DMS153 (cell line): ENCODE measurements at regions not wholly inside any gene's neighbourhood (a gene's known extent, or its start where the extent isn't known, plus 50 kb on each side); places are given as distances from the start of the nearest gene placed in this dataset.
"Not testable (repeated sequence)": the region's sequence is repeated elsewhere in the genome, so short reads cannot be mapped to it uniquely, and the experiment has no call there.

ENCODE experiments used
- DNase-seq: peaks from one replicate; lab custom pipeline; 2025; lab: John Stamatoyannopoulos, UW

DNA sequence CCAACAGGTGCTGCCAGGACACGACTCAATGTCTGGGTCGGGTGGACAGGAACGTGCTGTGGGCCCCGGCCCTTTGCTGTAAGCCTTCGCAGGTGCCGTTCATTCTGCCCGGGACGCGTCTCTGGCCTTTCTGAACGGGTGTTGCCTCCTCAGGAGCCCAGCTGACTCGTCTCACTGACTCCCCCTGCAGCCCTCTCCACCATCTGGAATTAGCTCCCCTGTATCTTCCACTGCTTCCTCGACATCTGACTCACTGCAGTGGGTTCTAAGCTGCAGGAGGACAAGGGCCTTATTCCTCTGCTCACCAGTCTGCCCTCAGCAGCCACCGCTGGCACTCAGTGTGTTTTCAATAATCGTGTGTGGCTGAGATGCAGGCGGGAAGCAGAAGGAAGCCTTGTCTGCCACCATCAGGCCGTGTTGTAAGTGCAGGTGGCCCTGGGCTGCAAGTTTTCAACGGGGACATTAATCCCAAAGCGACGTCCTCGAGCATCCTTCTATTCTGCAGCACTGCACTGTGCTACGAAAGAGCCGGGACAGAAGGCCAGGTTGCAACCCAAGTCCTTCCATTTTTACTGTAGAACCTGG is 256.2 kb downstream of the FOXL1 start:
- DNase-seq, result no peak

DNA sequence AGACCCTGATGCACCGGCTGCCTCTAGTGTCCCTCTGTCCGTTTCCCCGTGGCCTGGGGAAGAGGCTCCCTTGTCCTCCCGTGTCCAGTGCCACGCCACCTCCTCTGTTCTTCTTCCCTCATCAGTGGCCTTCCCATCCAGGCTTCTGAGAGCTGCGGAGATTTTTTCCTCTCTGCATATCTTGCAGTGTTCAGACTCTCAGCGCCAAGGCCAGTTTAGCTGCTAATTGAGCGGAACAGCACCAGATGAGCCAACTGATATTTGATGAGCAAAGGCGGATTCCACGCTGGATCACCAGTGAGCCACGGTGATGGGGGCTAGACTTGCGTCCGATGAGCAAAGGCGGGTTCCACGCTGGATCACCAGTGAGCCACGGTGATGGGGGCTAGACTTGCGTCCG is 257.6 kb downstream of the FOXL1 start:
- no peak for DNase-seq

DNA sequence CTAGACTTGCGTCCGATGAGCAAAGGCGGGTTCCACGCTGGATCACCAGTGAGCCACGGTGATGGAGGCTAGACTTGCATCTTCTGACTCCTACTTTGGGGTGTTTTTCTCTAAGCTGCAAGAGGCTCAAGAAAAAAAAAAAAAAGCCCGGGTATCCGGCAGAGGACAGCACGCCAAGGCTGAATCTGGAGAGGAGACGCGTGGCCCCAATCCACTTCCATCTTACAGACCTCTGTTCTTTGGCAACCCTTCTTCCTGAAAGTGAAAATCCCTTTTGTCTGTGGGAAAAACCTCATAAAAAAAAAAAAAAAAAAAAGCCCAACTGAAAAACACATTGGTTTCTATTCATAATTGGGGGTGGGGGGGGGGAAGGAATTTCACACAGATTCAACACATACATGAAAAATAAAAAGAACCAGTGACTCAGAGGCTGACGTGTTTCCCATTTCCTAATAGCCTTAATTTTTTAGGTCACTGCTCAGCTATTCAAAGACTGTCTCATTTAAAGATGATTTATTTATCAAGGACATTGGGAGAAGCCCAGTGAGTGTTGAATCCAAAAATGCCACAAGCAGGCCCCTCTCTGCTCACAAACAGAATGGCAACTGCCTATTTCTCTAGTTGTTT is 258.3 kb downstream of the FOXL1 start:
- DNase-seq, result no peak

DNA sequence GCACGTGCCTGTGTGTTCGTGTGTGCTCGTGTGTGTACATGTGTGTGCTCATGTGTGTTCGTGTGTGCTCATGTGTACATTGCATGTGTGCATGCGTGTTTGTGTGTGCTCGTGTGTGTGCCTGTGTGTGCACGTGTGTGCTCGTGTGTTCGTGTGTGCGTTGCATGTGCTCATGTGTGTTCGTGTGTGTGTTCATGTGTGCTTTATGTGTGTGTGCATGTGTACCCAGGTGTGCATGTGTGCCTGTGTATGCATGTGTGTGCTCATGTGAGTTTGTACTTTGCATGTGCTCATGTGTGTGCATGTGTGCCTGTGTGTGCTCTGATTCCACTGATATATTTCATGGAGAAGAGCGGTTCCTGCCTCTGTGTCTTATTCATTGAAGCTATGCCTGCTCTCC is 265.5 kb downstream of the FOXL1 start:
- DNase-seq, result no peak

DNA sequence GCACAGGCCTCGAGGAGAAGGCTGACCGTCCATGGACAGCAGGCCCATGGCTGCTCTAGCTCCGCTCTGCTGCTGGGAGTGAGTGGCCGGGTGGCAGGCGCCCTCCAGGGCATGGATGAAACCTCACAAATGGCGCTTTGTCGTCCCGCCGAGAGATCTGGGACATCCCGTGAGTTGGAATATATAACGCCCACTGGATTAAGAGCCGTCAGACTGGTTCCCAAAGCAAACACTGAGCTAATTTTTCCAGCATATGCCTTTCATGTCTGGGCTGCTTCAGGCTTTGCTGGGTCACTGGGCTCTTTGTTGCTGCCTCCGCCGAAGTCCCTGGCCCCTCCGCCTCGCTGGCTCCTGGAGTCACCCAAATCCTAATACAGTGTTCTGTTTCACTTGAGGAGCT is 266.3 kb downstream of the FOXL1 start:
- DNase-seq, result no peak

DNA sequence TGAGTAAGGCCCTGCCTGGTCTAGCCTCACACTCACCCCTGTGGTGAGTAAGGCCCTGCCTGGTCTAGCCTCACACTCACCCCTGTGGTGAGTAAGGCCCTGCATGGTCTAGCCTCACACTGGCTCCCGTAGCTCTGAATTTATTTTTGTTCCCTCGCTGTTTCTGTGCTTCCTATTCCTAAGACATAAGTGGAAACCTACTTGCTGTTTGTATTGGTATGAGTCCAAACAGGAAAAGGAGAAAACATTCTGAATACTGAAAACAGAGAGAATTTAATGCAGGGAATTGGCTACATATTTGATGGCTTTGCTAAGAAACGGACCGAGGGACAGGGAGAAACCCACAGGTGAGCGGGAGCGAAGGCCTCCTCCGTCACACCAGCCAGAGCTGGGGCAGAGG is 267.8 kb downstream of the FOXL1 start:
- DNase-seq, result no peak

DNA sequence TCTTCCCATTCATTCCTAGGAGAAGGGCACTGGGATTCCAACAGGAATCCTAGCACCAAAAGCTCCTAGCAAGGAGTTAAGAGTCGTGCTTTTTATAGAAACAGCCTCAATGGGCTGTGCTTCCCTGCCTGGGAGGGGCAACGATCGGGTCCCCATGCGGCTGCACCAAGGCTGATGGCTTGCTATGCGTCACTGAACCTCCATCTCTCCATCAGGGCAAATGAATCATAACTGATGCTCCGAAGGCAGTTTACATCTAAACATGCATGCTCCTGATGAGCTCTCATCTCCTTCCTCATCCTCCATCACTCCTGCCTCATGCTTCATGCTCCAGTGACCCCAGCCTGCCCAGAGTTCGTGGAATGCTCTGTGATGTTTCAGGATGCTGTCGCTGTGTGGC is 270.5 kb downstream of the FOXL1 start:
- DNase-seq, result no peak

DNA sequence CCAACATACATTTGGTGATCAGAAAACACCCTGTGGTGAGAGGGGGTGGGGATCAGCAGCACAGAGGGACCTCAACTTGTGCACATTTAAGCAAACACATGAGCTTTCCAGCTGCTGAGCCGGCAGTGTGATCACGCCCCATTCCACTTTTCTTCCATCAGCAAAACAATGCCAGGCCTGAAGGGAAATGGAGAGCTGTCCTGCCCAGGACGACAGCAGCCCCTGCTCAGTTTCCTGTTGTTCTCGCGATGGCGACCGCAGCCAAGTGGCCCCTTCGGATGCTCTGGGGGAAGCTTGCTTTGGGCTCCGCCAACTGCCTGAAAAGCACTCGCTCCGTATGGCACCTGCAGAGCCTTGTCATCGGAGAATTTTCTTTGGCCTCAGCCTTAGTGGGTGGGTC is 272.3 kb downstream of the FOXL1 start:
- DNase-seq, result no peak

DNA sequence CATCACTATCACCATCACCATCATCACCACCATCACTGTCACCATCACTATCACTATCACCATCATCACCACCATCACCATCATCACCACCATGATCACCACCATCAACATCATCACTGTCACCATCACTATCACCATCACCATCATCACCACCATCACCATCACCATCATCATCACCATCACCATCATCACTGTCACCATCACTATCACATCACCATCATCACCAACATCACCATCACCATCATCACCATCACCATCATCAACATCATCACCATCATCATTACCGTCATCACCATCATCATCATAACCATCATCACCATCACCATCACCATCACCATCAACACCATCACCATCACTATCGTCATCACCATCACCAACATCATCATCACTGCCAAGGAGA is 273.8 kb downstream of the FOXL1 start:
- no peak for DNase-seq

DNA sequence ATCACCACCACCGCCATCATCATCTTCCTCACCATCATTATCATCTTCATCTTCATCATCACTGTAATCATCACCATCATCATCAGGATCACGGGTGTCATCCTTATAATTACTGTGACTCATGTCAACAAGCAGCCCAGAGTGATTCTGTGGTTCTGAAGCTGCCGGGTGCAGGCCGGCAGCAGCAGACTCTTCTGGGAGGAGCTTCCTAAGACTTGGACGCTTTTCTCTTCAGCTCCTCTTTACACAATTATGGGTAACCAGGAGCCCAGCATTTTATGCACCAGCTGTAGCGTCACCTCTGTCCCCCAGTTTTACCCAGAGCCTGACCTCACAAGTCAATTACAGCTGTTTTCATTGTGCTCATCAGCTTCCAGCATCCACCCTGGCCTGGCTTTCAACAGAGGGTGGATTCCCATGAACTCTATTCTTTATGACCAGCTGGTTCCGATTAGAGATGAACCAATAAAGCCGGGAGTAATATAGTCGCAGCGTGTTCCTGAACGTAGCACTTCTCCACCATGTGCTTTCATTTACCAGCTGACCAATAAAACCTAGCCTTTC is 275.8 kb downstream of the FOXL1 start:
- DNase-seq, result no peak

DNA sequence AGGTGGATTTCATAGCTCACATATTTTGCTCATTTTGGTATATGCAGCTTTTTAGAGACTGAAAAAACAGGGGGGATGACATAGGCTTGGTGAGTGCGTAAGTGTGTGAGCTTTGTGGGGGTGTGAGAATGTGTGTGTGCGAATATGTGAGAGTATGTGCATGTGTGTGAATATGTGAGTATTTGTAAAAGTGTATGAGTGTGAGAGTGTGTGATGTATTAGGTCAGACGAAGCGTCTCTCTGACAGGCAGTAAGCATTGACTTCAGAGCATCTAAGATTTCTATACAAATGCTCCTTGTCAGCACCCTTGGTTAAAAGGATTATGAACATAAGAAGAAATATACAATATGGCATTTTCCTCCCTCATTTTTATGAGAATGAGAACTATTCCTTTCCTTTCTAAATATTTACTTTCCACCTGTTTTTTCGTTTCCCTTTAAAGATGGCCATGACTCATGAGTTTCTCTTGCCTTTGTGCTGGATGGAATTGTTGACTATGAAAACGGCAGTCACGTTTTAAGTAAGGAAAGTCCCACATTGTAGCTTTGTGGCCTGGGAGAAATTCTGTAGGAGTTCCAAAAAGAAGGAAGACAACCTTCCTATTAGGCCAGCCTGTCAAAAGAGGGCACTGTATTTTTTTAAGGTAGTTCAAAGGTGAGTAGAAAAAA is 276.4 kb downstream of the FOXL1 start:
- DNase-seq, result no peak

DNA sequence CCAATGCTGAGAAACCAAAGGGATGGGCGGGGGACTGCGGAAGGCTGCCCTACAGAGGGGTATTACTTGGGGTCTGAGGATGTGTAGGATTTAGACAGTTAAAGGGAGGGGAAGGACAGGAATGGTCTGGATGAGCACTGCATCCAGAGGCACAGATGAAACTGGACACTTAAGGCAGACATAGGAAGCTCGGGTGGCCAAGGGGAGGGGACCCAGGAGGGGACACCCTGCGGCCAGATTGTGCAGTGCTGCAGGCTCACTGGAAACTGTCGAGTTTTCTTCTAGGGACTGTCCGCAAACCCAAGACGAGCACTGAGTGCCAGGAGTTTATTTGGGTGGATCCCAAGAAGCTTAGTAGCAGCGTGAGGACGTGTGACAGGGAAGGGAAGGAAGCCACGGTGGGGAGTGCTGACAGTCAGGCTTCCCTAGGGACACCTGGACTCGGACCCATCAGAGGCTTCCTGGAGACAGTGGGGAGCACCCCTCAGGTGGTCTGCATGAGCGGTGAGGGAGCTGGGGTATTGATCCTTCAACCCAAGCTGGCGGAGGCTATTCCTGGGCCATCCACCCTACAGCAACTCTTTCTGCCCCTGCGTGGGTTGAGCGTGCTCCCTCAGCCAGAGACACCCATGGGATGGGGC is 278.7 kb downstream of the FOXL1 start:
- DNase-seq, result no peak

DNA sequence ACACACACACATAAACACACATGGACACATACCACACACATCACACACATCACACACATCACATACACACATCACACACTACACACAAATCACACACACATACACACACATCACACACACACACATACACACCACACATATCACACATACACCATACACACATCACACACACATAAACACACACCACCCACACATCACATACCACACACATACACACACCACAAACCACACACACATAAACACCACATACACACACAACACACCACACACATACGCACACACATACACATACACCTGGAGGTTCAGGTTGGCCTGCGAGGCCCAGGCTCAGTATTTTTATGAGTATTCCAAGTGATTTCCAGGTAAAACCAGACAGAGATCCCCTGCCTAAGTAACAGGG is 279.5 kb downstream of the FOXL1 start:
- DNase-seq, result no peak

DNA sequence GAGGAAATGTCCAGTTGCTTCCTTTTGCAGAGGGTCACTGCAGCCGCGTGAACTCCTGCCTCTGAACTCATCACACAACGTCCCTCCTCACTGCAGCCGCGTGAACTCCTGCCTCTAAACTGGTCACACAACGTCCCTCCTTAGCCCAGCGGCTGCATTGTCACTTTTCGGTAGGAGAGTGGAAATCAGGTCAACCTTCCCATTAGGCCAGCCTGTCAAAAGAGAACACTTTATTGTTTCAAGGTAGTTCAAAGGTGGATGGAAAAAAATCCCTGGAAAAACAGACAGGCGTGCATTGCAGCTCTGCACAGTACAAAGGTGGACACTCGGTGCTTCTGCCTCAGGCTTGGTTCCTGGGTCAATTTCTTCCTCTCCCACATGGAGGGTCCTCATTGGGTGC is 280.2 kb downstream of the FOXL1 start:
- DNase-seq, result no peak

DNA sequence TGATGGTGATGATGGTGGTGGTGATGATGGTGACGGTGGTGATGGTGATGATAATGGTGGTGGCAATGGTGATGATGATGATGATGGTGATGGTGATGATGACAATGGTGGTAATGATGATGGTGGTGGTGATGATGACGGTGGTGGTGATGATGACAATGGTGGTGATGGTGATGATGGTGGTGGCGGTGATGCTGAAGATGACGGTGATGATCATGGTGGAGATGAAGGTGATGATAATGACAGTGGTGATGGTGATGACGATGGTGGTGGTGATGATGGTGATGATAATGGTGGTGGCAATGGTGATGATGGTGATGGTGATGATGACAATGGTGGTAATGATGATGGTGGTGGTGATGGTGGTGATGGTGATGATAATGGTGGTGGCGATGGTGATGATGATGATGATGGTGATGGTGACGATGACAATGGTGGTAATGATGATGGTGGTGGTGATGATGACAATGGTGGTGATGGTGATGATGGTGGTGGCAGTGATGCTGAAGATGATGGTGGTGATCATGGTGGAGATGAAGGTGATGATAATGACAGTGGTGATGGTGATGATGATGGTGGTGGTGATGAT is 283.0 kb downstream of the FOXL1 start:
- not testable (repeated sequence) for DNase-seq

DNA sequence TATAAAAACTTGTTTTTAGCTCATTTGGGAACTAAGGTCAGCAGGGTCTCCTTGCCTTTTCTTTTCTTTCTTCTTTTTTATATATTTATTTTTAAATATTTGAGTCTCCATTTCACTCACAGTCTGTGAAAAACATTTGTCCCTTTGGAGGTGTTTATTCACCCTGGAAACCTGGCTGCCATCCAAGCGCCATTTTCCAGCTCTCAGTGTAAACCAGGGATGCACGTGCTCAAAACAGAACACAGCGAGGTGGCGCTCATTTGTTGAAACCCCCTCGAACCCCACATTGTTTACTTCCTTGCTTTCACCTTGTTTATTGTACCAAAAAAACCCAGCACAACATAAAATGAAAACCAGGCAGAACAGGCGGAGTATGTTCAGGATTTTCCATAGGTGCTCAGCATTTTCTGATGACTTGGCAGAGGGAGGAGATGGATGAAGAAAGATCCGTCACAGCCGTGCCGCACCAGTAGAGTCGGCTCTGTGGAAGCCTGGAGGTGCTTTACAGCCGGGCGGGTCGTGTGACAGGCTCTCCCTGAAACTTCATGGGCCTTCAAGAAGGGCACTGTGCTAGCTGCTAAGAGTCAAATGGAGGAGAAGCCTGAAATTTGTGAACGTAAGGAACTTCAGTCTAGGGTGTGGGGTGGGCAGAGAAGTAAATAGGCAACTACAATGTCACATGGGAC is 284.4 kb downstream of the FOXL1 start:
- peak; percentile 55 for DNase-seq

DNA sequence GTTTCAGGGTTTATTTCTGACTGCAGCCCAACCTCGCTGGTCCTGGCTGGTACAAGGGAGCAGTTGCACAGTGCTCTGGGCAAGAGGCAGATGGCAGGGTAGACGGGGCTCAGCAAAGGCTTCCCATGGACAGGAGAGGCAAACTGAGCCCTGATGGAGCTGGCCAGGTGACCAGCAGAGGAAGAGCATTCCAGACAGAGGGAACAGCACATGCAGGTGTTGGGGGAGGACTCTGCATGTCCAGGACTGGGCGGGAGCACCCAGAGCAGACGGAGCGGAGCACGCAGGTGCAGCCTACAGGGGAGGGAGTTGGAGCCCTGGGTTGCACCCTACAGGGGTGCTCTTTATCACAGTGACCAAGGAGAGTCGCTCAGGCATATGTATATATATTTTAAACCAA is 285.3 kb downstream of the FOXL1 start:
- DNase-seq, result no peak

DNA sequence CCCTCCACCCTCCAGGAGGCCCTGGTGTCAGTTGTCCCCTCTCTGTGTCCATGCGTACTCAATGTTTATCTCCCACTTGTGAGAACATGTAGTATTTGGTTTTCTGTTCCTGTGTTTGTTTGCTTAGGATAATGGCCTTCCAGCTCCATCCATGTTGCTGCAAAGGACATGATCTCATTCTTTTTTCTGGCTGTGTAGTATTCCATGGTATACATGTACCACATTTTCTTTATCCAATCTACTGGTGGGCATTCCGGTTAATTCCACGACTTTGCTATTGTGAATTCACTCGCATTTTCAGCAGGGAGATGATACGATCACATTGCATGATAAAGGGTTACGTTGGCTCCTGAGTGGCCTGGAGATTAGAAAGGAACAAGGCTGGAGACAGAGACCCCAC is 286.2 kb downstream of the FOXL1 start:
- DNase-seq, result no peak

DNA sequence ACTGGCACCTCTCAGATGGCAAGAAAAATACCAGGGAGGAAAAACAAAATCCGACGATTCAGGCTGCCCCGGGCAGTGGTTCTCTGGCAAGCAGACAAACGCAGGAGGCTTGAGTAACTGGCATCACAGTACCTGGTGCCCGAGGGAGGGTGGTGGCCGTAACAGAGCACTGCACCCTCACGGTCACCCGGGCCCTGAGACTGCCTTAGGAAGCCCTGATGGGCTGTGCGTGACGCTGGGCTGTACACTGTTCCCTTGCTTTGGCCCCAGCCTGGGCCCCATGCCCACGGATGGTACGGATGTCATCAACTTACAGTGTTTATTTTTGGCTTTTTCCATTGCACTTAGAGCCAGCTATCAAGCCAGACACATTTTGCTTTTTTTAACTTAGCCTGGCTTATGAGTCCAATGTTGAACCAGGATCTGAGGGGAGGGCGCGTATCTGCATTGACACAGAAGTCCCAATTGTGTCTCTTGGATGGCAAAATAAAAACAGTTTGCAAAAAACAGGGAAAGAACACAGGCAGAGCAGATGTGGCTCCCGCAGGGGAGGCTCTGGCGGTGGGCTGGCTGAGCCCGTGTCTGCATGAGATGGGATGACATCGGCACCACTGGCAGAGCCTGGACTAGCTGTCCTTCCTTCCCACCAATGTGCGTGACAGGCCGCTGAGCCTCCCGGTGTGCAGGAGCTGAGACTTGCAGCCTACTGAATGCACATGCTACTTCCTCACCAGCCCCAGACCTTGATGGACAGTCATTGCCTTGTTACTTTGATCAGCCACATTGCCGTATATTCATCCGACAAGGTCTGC is 287.7 kb downstream of the FOXL1 start:
- no peak for DNase-seq

DNA sequence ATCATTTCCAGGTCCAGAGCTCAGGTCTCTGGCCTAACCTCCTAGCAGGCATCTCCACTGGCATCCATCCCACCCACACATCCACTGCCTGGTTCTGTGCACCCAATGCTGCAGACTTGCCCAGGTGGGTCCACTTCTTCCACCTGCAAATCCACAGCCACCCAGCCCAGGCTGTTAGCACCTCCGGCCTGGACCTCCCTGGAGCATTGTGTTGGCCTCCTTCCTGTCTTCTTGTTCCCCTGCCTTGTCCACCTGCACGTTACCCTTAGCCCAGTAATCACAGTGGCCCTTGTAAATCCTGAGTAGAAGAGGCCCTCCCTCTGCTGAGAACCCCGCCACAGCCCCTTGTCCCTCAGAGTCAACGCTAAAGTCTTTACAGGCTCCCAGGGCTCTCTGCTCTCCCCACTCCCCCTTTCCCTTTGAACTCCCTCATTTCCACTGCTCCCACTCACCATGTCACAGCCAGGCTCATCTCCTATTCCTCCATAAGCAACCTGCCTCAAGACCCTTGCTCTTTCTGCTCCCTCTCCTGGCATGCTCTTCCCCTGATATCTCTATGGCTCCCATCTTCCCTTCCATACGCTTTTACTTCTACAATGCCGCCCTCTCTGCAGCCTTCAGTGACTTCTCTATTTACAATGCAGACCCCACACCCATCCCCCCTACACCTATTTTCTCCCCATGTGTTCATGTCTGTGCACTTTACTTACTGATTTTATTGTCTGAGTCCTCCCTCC is 288.8 kb downstream of the FOXL1 start:
- no peak for DNase-seq
